Endothelial cell of umbilical vein (primary cell): ENCODE measurements at regions not wholly inside any gene's neighbourhood (a gene's known extent, or its start where the extent isn't known, plus 50 kb on each side); places are given as distances from the start of the nearest gene placed in this dataset.

Source experiments
- BruUV-seq: library from RNA; stranded (reverse); fragments of 400-500 nt; replicated peaks from 2 replicates; lab custom pipeline; 2021; lab: Mats Ljungman, UMichigan
- CTCF ChIA-PET: fragments of 300-600, 350-600 bp; sonication (Branson Sonifier 250); formaldehyde crosslinking; loops from one replicate; lab custom pipeline; 2021; ENCODE audit warnings: antibody characterized with exemption, inconsistent platforms; lab: Charles Lee
- POLR2A ChIA-PET: fragments of 300-600, 350-600 bp; sonication (Branson Sonifier 250); formaldehyde crosslinking; loops from one replicate; lab custom pipeline; 2021; ENCODE audit warnings: antibody characterized with exemption, inconsistent platforms; lab: Charles Lee
- DNase-seq: peaks from one replicate; pipeline ENCODE4 v3.0.0-alpha.2; 2011; ENCODE audit warnings: low read depth, low spot score
- FAIRE-seq: peaks from 2 replicates; lab custom pipeline; 2011; peaks lifted over from hg19 to GRCh38; lab: Jason Lieb, UNC
- H2AFZ ChIP-seq: 2 replicates; pipeline ENCODE4 v1.6.0; 2012; ENCODE audit warnings: low read depth, low read length, control low read depth, inconsistent platforms
- H3K27ac ChIP-seq: 2 replicates; pipeline ENCODE4 v1.5.1; 2011; ENCODE audit warnings: low read depth, mild to moderate bottlenecking, control low read depth, low read length, moderate library complexity; ENCODE audit not compliant: insufficient read depth
- H3K27me3 ChIP-seq, 2 experiments: 2 replicates each; pipeline versions ENCODE4 v1.6.0 to v1.6.1; 2011; ENCODE audit warnings: low read length in 2 of 2, mixed read lengths in 1 of 2; ENCODE audit not compliant: control insufficient read depth in 2 of 2, insufficient read depth in 2 of 2
- H3K36me3 ChIP-seq, 2 experiments: 2 replicates in 1 of 2; 3 replicates in 1 of 2; pipeline ENCODE4 v1.5.1; 2011; ENCODE audit warnings: low read length in 2 of 2, mild to moderate bottlenecking in 1 of 2, moderate library complexity in 1 of 2; ENCODE audit not compliant: control insufficient read depth in 2 of 2, insufficient read depth in 2 of 2; ENCODE audit errors: extremely low read depth in 1 of 2
- H3K4me1 ChIP-seq: 3 replicates; pipeline ENCODE4 v1.5.1; 2011; ENCODE audit warnings: mild to moderate bottlenecking, low read length; ENCODE audit not compliant: control insufficient read depth, insufficient read depth; ENCODE audit errors: extremely low read depth
- H3K4me2 ChIP-seq: 2 replicates; pipeline ENCODE4 v1.6.1; 2011; ENCODE audit warnings: low read length, control low read depth, mixed read lengths; ENCODE audit not compliant: insufficient read depth
- H3K4me3 ChIP-seq, 3 experiments: fragments of 200-600 bp in 1 of 3; sonication (generic), shearing (Covaris generic) in 1 of 3; replicated peaks in 1 of 3; 2 replicates each; pipeline ENCODE4 v1.5.1; 2011 to 2016; ENCODE audit warnings: control low read depth in 3 of 3, low read length in 3 of 3, mild to moderate bottlenecking in 2 of 3, inconsistent platforms in 1 of 3, low read depth in 1 of 3, moderate library complexity in 1 of 3; ENCODE audit not compliant: insufficient read depth in 1 of 3
- H3K79me2 ChIP-seq: 2 replicates; pipeline ENCODE4 v1.6.0; 2012; ENCODE audit warnings: low read length, inconsistent platforms; ENCODE audit not compliant: control insufficient read depth, insufficient read depth
- H3K9ac ChIP-seq: replicated peaks from 2 replicates; pipeline ENCODE3; 2011; ENCODE audit warnings: low read length, control low read depth; ENCODE audit not compliant: insufficient read depth; ENCODE audit errors: extremely low read depth
- H3K9me1 ChIP-seq: replicated peaks from 3 replicates; pipeline ENCODE4 v1.6.0; 2011; ENCODE audit warnings: mild to moderate bottlenecking, low read length; ENCODE audit not compliant: control insufficient read depth, insufficient read depth; ENCODE audit errors: extremely low read depth
- H3K9me3 ChIP-seq: replicated peaks from 2 replicates; pipeline ENCODE4 v1.5.1; 2012; ENCODE audit warnings: low read length, inconsistent platforms; ENCODE audit not compliant: control insufficient read depth, insufficient read depth
- H4K20me1 ChIP-seq: replicated peaks from 2 replicates; pipeline ENCODE3; 2011; ENCODE audit warnings: mild to moderate bottlenecking, low read length; ENCODE audit not compliant: control insufficient read depth, insufficient read depth; ENCODE audit errors: extremely low read depth
- CTCF ChIP-seq, 2 donors: IDR thresholded peaks; 1 replicate in 1 of 2; 2 replicates in 1 of 2; pipeline ENCODE4 v1.5.1; 2011; ENCODE audit warnings: low read length in 2 of 2, mild to moderate bottlenecking in 2 of 2, moderate library complexity in 2 of 2, control low read depth in 1 of 2, inconsistent platforms in 1 of 2, low read depth in 1 of 2; ENCODE audit not compliant: insufficient read depth in 1 of 2; ENCODE audit errors: extremely low read depth in 1 of 2
- EZH2 ChIP-seq: IDR thresholded peaks from 2 replicates; pipeline ENCODE4 v1.6.1; 2012; ENCODE audit warnings: borderline replicate concordance, low read depth, mild to moderate bottlenecking, moderate library complexity, low read length, inconsistent platforms; ENCODE audit not compliant: severe bottlenecking
- FOS ChIP-seq: IDR thresholded peaks from 2 replicates; pipeline ENCODE4 v1.6.1; 2011; ENCODE audit warnings: mild to moderate bottlenecking, low read length, moderate library complexity, borderline replicate concordance; ENCODE audit not compliant: insufficient read depth
- GATA2 ChIP-seq: IDR thresholded peaks from 2 replicates; pipeline ENCODE4 v1.7.0; 2011; ENCODE audit warnings: low read depth, mild to moderate bottlenecking, moderate library complexity, mixed read lengths, low read length; ENCODE audit not compliant: insufficient read length, insufficient read depth
- JUN ChIP-seq: IDR thresholded peaks from 2 replicates; pipeline ENCODE4 v1.6.1; 2011; ENCODE audit warnings: borderline replicate concordance, low read depth; ENCODE audit not compliant: insufficient read length, insufficient read depth
- MYC ChIP-seq: IDR thresholded peaks from one replicate; pipeline ENCODE4 v1.6.1; 2011; ENCODE audit warnings: mild to moderate bottlenecking, low read depth, low read length
- POLR2A ChIP-seq: IDR thresholded peaks from 2 replicates; pipeline ENCODE4 v1.6.1; 2012; ENCODE audit warnings: low read depth, mild to moderate bottlenecking, control low read depth, low read length
- POLR2AphosphoS5 ChIP-seq: IDR thresholded peaks from 2 replicates; pipeline ENCODE4 v1.6.1; 2012; ENCODE audit warnings: low read depth, mild to moderate bottlenecking, control low read depth, low read length, moderate library complexity; ENCODE audit not compliant: insufficient read depth
- dilution Hi-C: fragments of 300-500 bp; cut with MboI; formaldehyde crosslinking; loops from one replicate; pipeline ENCODE4 v1.15.0; 2019; ENCODE audit warnings: low sequenced_read_pairs; ENCODE audit not compliant: extremely low pct_ligation_motif_present
- intact Hi-C: fragments of 100-400 bp; cut with micrococcal nuclease; formaldehyde crosslinking; loops from one replicate; pipeline ENCODE4 v1.10.0; 2022
- TF ChIP-seq, protein P1 (sequence below): IDR thresholded peaks from 2 replicates; pipeline ENCODE4 v1.6.1; 2011; ENCODE audit not compliant: insufficient read depth, insufficient read length

GRCh38 chr3:137948400-137949072 lies 61.4 kb upstream of the CLDN18 start:
- no peaks in the 10 kb centered on the region for H3K79me2 ChIP-seq
- DNase-seq = no peak
- H3K4me3 ChIP-seq = no peak overlapping the region
- no peak overlapping the region for H3K4me2 ChIP-seq
- H3K27ac ChIP-seq = no peak overlapping the region
- dilution Hi-C loops = no loop called here
- no peak overlapping the region for H2AFZ ChIP-seq
- H3K36me3 ChIP-seq = no peaks in the 10 kb centered on the region
- POLR2A ChIA-PET = no interaction called here
- CTCF ChIA-PET = interaction anchor here (0.9 to 5.7 kb wide), 8 partner anchors 8 to 935 kb away, joined by 4 to 42 read pairs (median 6); no protein-coding TSS in a partner anchor
- no peaks in the 10 kb centered on the region for H3K9me1 ChIP-seq
- H3K9me3 ChIP-seq = no peaks in the 10 kb centered on the region
- H3K4me1 ChIP-seq = no peaks in the 10 kb centered on the region
- no peak for FAIRE-seq
- H4K20me1 ChIP-seq = no peaks in the 10 kb centered on the region
- no peak overlapping the region for H3K9ac ChIP-seq
- TF ChIP-seq POLR2AphosphoS5 = no peak
- TF ChIP-seq MYC = no peak
- TF ChIP-seq EZH2 = no peak
- no peak for TF ChIP-seq FOS
- no peak for TF ChIP-seq JUN
- no peak for TF ChIP-seq POLR2A
- TF ChIP-seq GATA2 = no peak
- TF ChIP-seq, protein P1, sequence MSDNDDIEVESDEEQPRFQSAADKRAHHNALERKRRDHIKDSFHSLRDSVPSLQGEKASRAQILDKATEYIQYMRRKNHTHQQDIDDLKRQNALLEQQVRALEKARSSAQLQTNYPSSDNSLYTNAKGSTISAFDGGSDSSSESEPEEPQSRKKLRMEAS = no peak
- TF ChIP-seq CTCF (IDR thresholded peaks at IDR 0.05; ENCODE audit: extremely low read depth in 1 of 2, insufficient read depth in 1 of 2, low read depth in 1 of 2, low read length in 2 of 2) = no peak
- H3K27me3 ChIP-seq = no peaks in the 10 kb centered on the region
- no TSS peak for BruUV-seq
- intact Hi-C loops = loop anchor here (5.0 kb wide), 3 partner anchors 241 to 1871 kb away; no protein-coding TSS in a partner anchor
